A673 (cell line): ENCODE measurements at regions not wholly inside any gene's neighbourhood (a gene's known extent, or its start where the extent isn't known, plus 50 kb on each side); places are given as distances from the start of the nearest gene placed in this dataset.

Source experiments
- BruUV-seq: library from RNA; stranded (reverse); fragments of 400-500 nt; replicated peaks from 2 replicates; lab custom pipeline; 2021; lab: Mats Ljungman, UMichigan
- CTCF ChIA-PET: fragments of 300-600 bp; sonication (Branson Sonifier 250); formaldehyde crosslinking; loops from one replicate; lab custom pipeline; 2022; ENCODE audit warnings: antibody characterized with exemption; lab: Charles Lee
- POLR2A ChIA-PET: fragments of 300-600 bp; sonication (Branson Sonifier 250); formaldehyde crosslinking; loops from one replicate; lab custom pipeline; 2022; ENCODE audit warnings: antibody characterized with exemption; ENCODE audit not compliant: low non-redundant PET; lab: Charles Lee
- DNase-seq: peaks from one replicate; pipeline ENCODE4 v3.0.0-alpha.2; 2015; ENCODE audit warnings: low spot score
- H3K27ac ChIP-seq: fragments of 200-600 bp; sonication (generic); 2 replicates; pipeline ENCODE4 v1.5.1; 2016; ENCODE audit warnings: mixed run types, low read depth, mild to moderate bottlenecking, mixed read lengths, antibody characterized with exemption, low read length; ENCODE audit not compliant: poor library complexity, severe bottlenecking
- H3K27me3 ChIP-seq: fragments of 200-600 bp; sonication (generic); replicated peaks from 2 replicates; pipeline ENCODE4 v1.6.1; 2017; ENCODE audit warnings: mixed run types, low read depth, mild to moderate bottlenecking, mixed read lengths, antibody characterized with exemption, low read length; ENCODE audit not compliant: insufficient read depth, poor library complexity
- H3K36me3 ChIP-seq: fragments of 200-600 bp; sonication (generic); 2 replicates; pipeline ENCODE4 v1.6.1; 2016; ENCODE audit warnings: mixed run types, mild to moderate bottlenecking, mixed read lengths, antibody characterized with exemption, low read length; ENCODE audit not compliant: insufficient read depth, poor library complexity, severe bottlenecking
- H3K4me1 ChIP-seq: fragments of 200-600 bp; sonication (generic); 2 replicates; pipeline ENCODE4 v1.6.1; 2017; ENCODE audit warnings: mixed run types, mild to moderate bottlenecking, mixed read lengths, antibody characterized with exemption, low read length; ENCODE audit not compliant: insufficient read depth, poor library complexity, severe bottlenecking
- H3K4me3 ChIP-seq: fragments of 200-600 bp; sonication (generic); 2 replicates; pipeline ENCODE4 v1.5.1; 2016; ENCODE audit warnings: low read depth, mixed run types, mild to moderate bottlenecking, mixed read lengths, low read length; ENCODE audit not compliant: poor library complexity, severe bottlenecking
- H3K9me3 ChIP-seq: fragments of 200-600 bp; sonication (generic); 2 replicates; pipeline ENCODE4 v1.6.1; 2016; ENCODE audit warnings: mixed run types, low read depth, mild to moderate bottlenecking, mixed read lengths, antibody characterized with exemption, low read length; ENCODE audit not compliant: poor library complexity, severe bottlenecking
- CTCF ChIP-seq: fragments of 300-800, 200-600 bp; sonication (generic); conservative IDR thresholded peaks from 2 replicates; pipeline ENCODE4 v1.5.1; 2017; ENCODE audit warnings: low read depth, mild to moderate bottlenecking, antibody characterized with exemption, low read length, moderate library complexity, mixed read lengths
- EZH2 ChIP-seq: fragments of 200-600 bp; sonication (generic); IDR thresholded peaks from 2 replicates; pipeline ENCODE4 v1.6.1; 2017; ENCODE audit warnings: borderline replicate concordance, low read depth, mild to moderate bottlenecking, mixed read lengths, antibody characterized with exemption, low read length; ENCODE audit not compliant: poor library complexity, severe bottlenecking
- intact Hi-C: fragments of 100-400 bp; cut with micrococcal nuclease; formaldehyde crosslinking; loops from one replicate; pipeline ENCODE4 v1.10.0; 2022; ENCODE audit not compliant: unreplicated experiment

GRCh38 chr4:64780664-64781063 is 371.4 kb upstream of the TECRL start:
- intact Hi-C loops, result loop anchor here (5.0 kb wide), 1 partner anchor 227 kb away; no protein-coding TSS in a partner anchor
- CTCF ChIA-PET, result no interaction called here
- no peaks in the 10 kb centered on the region for H3K27me3 ChIP-seq
- no peaks in the 10 kb centered on the region for H3K9me3 ChIP-seq
- BruUV-seq, result no TSS peak
- no peak for DNase-seq
- TF ChIP-seq EZH2 (no peak), CTCF (no peak)
- POLR2A ChIA-PET, result no interaction called here
- H3K4me1 ChIP-seq, result peaks cover 13% of the 10 kb centered on the region
- H3K27ac ChIP-seq, result no peak overlapping the region
- H3K4me3 ChIP-seq, result no peak overlapping the region
- no peaks in the 10 kb centered on the region for H3K36me3 ChIP-seq

- no peaks in the 10 kb centered on the region for H3K36me3 ChIP-seq
- no peak for DNase-seq
- no peak overlapping the region for H3K4me3 ChIP-seq
- POLR2A ChIA-PET, result no interaction called here
- no peaks in the 10 kb centered on the region for H3K27me3 ChIP-seq
- H3K4me1 ChIP-seq, result no peaks in the 10 kb centered on the region
- H3K27ac ChIP-seq, result no peak overlapping the region
- no TSS peak for BruUV-seq
- TF ChIP-seq EZH2, result no peak
- no peak for TF ChIP-seq CTCF
- intact Hi-C loops, result no loop called here
- H3K9me3 ChIP-seq, result no peaks in the 10 kb centered on the region
- CTCF ChIA-PET, result no interaction called here
These were observed 368.0 kb upstream of the TECRL start for GRCh38 chr4:64777286-64777685.

GRCh38 chr4:64776820-64777219 is 367.6 kb upstream of the TECRL start:
- TF ChIP-seq EZH2 (no peak), CTCF (no peak)
- no peaks in the 10 kb centered on the region for H3K4me1 ChIP-seq
- POLR2A ChIA-PET, result no interaction called here
- H3K4me3 ChIP-seq, result no peak overlapping the region
- no peaks in the 10 kb centered on the region for H3K27me3 ChIP-seq
- intact Hi-C loops, result no loop called here
- BruUV-seq, result no TSS peak
- H3K36me3 ChIP-seq, result no peaks in the 10 kb centered on the region
- no peak for DNase-seq
- CTCF ChIA-PET, result no interaction called here
- no peaks in the 10 kb centered on the region for H3K9me3 ChIP-seq
- H3K27ac ChIP-seq, result no peak overlapping the region
